Endothelial cell of umbilical vein (primary cell): ENCODE measurements at regions not wholly inside any gene's neighbourhood (a gene's known extent, or its start where the extent isn't known, plus 50 kb on each side); places are given as distances from the start of the nearest gene placed in this dataset.

Experiments
- BruUV-seq: library from RNA; stranded (reverse); fragments of 400-500 nt; replicated peaks from 2 replicates; lab custom pipeline; 2021; lab: Mats Ljungman, UMichigan
- CTCF ChIA-PET: fragments of 300-600, 350-600 bp; sonication (Branson Sonifier 250); formaldehyde crosslinking; loops from one replicate; lab custom pipeline; 2021; ENCODE audit warnings: antibody characterized with exemption, inconsistent platforms; lab: Charles Lee
- POLR2A ChIA-PET: fragments of 300-600, 350-600 bp; sonication (Branson Sonifier 250); formaldehyde crosslinking; loops from one replicate; lab custom pipeline; 2021; ENCODE audit warnings: antibody characterized with exemption, inconsistent platforms; lab: Charles Lee
- DNase-seq: peaks from one replicate; pipeline ENCODE4 v3.0.0-alpha.2; 2011; ENCODE audit warnings: low read depth, low spot score
- FAIRE-seq: peaks from 2 replicates; lab custom pipeline; 2011; peaks lifted over from hg19 to GRCh38; lab: Jason Lieb, UNC
- H2AFZ ChIP-seq: 2 replicates; pipeline ENCODE4 v1.6.0; 2012; ENCODE audit warnings: low read depth, low read length, control low read depth, inconsistent platforms
- H3K27ac ChIP-seq: 2 replicates; pipeline ENCODE4 v1.5.1; 2011; ENCODE audit warnings: low read depth, mild to moderate bottlenecking, control low read depth, low read length, moderate library complexity; ENCODE audit not compliant: insufficient read depth
- H3K27me3 ChIP-seq, 2 experiments: 2 replicates each; pipeline versions ENCODE4 v1.6.0 to v1.6.1; 2011; ENCODE audit warnings: low read length in 2 of 2, mixed read lengths in 1 of 2; ENCODE audit not compliant: control insufficient read depth in 2 of 2, insufficient read depth in 2 of 2
- H3K36me3 ChIP-seq, 2 experiments: 2 replicates in 1 of 2; 3 replicates in 1 of 2; pipeline ENCODE4 v1.5.1; 2011; ENCODE audit warnings: low read length in 2 of 2, mild to moderate bottlenecking in 1 of 2, moderate library complexity in 1 of 2; ENCODE audit not compliant: control insufficient read depth in 2 of 2, insufficient read depth in 2 of 2; ENCODE audit errors: extremely low read depth in 1 of 2
- H3K4me1 ChIP-seq: 3 replicates; pipeline ENCODE4 v1.5.1; 2011; ENCODE audit warnings: mild to moderate bottlenecking, low read length; ENCODE audit not compliant: control insufficient read depth, insufficient read depth; ENCODE audit errors: extremely low read depth
- H3K4me2 ChIP-seq: 2 replicates; pipeline ENCODE4 v1.6.1; 2011; ENCODE audit warnings: low read length, control low read depth, mixed read lengths; ENCODE audit not compliant: insufficient read depth
- H3K4me3 ChIP-seq, 3 experiments: fragments of 200-600 bp in 1 of 3; sonication (generic), shearing (Covaris generic) in 1 of 3; replicated peaks in 1 of 3; 2 replicates each; pipeline ENCODE4 v1.5.1; 2011 to 2016; ENCODE audit warnings: control low read depth in 3 of 3, low read length in 3 of 3, mild to moderate bottlenecking in 2 of 3, inconsistent platforms in 1 of 3, low read depth in 1 of 3, moderate library complexity in 1 of 3; ENCODE audit not compliant: insufficient read depth in 1 of 3
- H3K79me2 ChIP-seq: 2 replicates; pipeline ENCODE4 v1.6.0; 2012; ENCODE audit warnings: low read length, inconsistent platforms; ENCODE audit not compliant: control insufficient read depth, insufficient read depth
- H3K9ac ChIP-seq: replicated peaks from 2 replicates; pipeline ENCODE3; 2011; ENCODE audit warnings: low read length, control low read depth; ENCODE audit not compliant: insufficient read depth; ENCODE audit errors: extremely low read depth
- H3K9me1 ChIP-seq: replicated peaks from 3 replicates; pipeline ENCODE4 v1.6.0; 2011; ENCODE audit warnings: mild to moderate bottlenecking, low read length; ENCODE audit not compliant: control insufficient read depth, insufficient read depth; ENCODE audit errors: extremely low read depth
- H3K9me3 ChIP-seq: replicated peaks from 2 replicates; pipeline ENCODE4 v1.5.1; 2012; ENCODE audit warnings: low read length, inconsistent platforms; ENCODE audit not compliant: control insufficient read depth, insufficient read depth
- H4K20me1 ChIP-seq: replicated peaks from 2 replicates; pipeline ENCODE3; 2011; ENCODE audit warnings: mild to moderate bottlenecking, low read length; ENCODE audit not compliant: control insufficient read depth, insufficient read depth; ENCODE audit errors: extremely low read depth
- EZH2 ChIP-seq: IDR thresholded peaks from 2 replicates; pipeline ENCODE4 v1.6.1; 2012; ENCODE audit warnings: borderline replicate concordance, low read depth, mild to moderate bottlenecking, moderate library complexity, low read length, inconsistent platforms; ENCODE audit not compliant: severe bottlenecking
- FOS ChIP-seq: IDR thresholded peaks from 2 replicates; pipeline ENCODE4 v1.6.1; 2011; ENCODE audit warnings: mild to moderate bottlenecking, low read length, moderate library complexity, borderline replicate concordance; ENCODE audit not compliant: insufficient read depth
- GATA2 ChIP-seq: IDR thresholded peaks from 2 replicates; pipeline ENCODE4 v1.7.0; 2011; ENCODE audit warnings: low read depth, mild to moderate bottlenecking, moderate library complexity, mixed read lengths, low read length; ENCODE audit not compliant: insufficient read length, insufficient read depth
- JUN ChIP-seq: IDR thresholded peaks from 2 replicates; pipeline ENCODE4 v1.6.1; 2011; ENCODE audit warnings: borderline replicate concordance, low read depth; ENCODE audit not compliant: insufficient read length, insufficient read depth
- MYC ChIP-seq: IDR thresholded peaks from one replicate; pipeline ENCODE4 v1.6.1; 2011; ENCODE audit warnings: mild to moderate bottlenecking, low read depth, low read length
- POLR2A ChIP-seq: IDR thresholded peaks from 2 replicates; pipeline ENCODE4 v1.6.1; 2012; ENCODE audit warnings: low read depth, mild to moderate bottlenecking, control low read depth, low read length
- POLR2AphosphoS5 ChIP-seq: IDR thresholded peaks from 2 replicates; pipeline ENCODE4 v1.6.1; 2012; ENCODE audit warnings: low read depth, mild to moderate bottlenecking, control low read depth, low read length, moderate library complexity; ENCODE audit not compliant: insufficient read depth
- dilution Hi-C: fragments of 300-500 bp; cut with MboI; formaldehyde crosslinking; loops from one replicate; pipeline ENCODE4 v1.15.0; 2019; ENCODE audit warnings: low sequenced_read_pairs; ENCODE audit not compliant: extremely low pct_ligation_motif_present
- intact Hi-C: fragments of 100-400 bp; cut with micrococcal nuclease; formaldehyde crosslinking; loops from one replicate; pipeline ENCODE4 v1.10.0; 2022
- TF ChIP-seq, protein P1 (sequence below), 2 donors: IDR thresholded peaks; 1 replicate in 1 of 2; 2 replicates in 1 of 2; pipeline ENCODE4 v1.5.1; 2011; ENCODE audit warnings: low read length in 2 of 2, mild to moderate bottlenecking in 2 of 2, moderate library complexity in 2 of 2, control low read depth in 1 of 2, inconsistent platforms in 1 of 2, low read depth in 1 of 2; ENCODE audit not compliant: insufficient read depth in 1 of 2; ENCODE audit errors: extremely low read depth in 1 of 2
- TF ChIP-seq, protein P2 (sequence below): IDR thresholded peaks from 2 replicates; pipeline ENCODE4 v1.6.1; 2011; ENCODE audit not compliant: insufficient read depth, insufficient read length

DNA sequence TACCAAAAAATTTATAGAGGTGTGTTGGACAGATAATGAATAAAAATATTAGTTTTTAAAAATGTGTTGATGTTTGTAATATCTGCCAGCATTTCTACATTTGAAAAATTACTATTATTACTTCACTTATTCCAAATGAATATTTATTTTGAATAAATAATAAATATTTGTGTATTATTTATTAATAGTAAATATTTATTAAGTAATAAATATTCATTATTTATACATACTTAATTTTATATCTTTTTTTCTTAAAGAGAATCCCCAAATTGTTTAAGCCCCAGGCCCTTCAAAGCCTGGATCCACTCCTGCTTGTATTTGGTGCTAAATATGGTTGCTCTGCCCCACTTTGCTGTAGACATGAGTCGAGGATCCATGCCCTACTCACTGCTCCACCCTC, 60.5 kb upstream of the HOPX start:
- Histone ChIP-seq H3K36me3 (no peaks in the 10 kb centered on the region), H3K27ac (no peak overlapping the region), H4K20me1 (no peaks in the 10 kb centered on the region), H3K9me1 (no peaks in the 10 kb centered on the region), H3K4me3 (no peak overlapping the region), H2AFZ (no peak overlapping the region), H3K4me1 (no peaks in the 10 kb centered on the region), H3K9ac (no peak overlapping the region), H3K4me2 (no peak overlapping the region), H3K27me3 (peaks cover 0 to 5% of the 10 kb centered on the region in 2 experiments), H3K79me2 (no peaks in the 10 kb centered on the region), H3K9me3 (no peaks in the 10 kb centered on the region)
- ChIA-PET POLR2A (no interaction called here), CTCF (no interaction called here)
- dilution Hi-C loops, result no loop called here
- TF ChIP-seq GATA2, result no peak
- no peak for TF ChIP-seq POLR2A
- no peak for TF ChIP-seq MYC
- no peak for TF ChIP-seq EZH2
- TF ChIP-seq, protein P1, sequence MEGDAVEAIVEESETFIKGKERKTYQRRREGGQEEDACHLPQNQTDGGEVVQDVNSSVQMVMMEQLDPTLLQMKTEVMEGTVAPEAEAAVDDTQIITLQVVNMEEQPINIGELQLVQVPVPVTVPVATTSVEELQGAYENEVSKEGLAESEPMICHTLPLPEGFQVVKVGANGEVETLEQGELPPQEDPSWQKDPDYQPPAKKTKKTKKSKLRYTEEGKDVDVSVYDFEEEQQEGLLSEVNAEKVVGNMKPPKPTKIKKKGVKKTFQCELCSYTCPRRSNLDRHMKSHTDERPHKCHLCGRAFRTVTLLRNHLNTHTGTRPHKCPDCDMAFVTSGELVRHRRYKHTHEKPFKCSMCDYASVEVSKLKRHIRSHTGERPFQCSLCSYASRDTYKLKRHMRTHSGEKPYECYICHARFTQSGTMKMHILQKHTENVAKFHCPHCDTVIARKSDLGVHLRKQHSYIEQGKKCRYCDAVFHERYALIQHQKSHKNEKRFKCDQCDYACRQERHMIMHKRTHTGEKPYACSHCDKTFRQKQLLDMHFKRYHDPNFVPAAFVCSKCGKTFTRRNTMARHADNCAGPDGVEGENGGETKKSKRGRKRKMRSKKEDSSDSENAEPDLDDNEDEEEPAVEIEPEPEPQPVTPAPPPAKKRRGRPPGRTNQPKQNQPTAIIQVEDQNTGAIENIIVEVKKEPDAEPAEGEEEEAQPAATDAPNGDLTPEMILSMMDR (IDR thresholded peaks at IDR 0.05; ENCODE audit: extremely low read depth in 1 of 2, insufficient read depth in 1 of 2, low read depth in 1 of 2, low read length in 2 of 2), result no peak
- TF ChIP-seq JUN, result no peak
- no peak for TF ChIP-seq POLR2AphosphoS5
- TF ChIP-seq, protein P2, sequence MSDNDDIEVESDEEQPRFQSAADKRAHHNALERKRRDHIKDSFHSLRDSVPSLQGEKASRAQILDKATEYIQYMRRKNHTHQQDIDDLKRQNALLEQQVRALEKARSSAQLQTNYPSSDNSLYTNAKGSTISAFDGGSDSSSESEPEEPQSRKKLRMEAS, result no peak
- no peak for TF ChIP-seq FOS
- FAIRE-seq (no peak), DNase-seq (no peak)
- intact Hi-C loops, result no loop called here
- BruUV-seq, result no TSS peak
